Fibroblast of villous mesenchyme (primary cell): ENCODE measurements at regions not wholly inside any gene's neighbourhood (a gene's known extent, or its start where the extent isn't known, plus 50 kb on each side); places are given as distances from the start of the nearest gene placed in this dataset.
"Not testable (repeated sequence)": the region's sequence is repeated elsewhere in the genome, so short reads cannot be mapped to it uniquely, and the experiment has no call there.

Experiments used
- DNase-seq: peaks from one replicate; pipeline ENCODE4 v3.0.0-alpha.2; 2010; ENCODE audit warnings: low read depth
- H3K4me3 ChIP-seq: 2 replicates; pipeline ENCODE4 v1.5.1; 2011; ENCODE audit warnings: low read depth, mild to moderate bottlenecking, low read length
- CTCF ChIP-seq: IDR thresholded peaks from 2 replicates; pipeline ENCODE4 v1.5.1; 2012; ENCODE audit warnings: low read depth, mild to moderate bottlenecking, low read length; ENCODE audit not compliant: insufficient read depth

GRCh38 chr9:15055284-15055683, 145.1 kb upstream of the FREM1 start:
- peak; percentile 43 for TF ChIP-seq CTCF
- DNase-seq, result peak; percentile 25
- not testable (repeated sequence) for H3K4me3 ChIP-seq

GRCh38 chr9:15048772-15049171, 138.5 kb upstream of the FREM1 start:
- H3K4me3 ChIP-seq, result no peak overlapping the region
- DNase-seq, result no peak
- TF ChIP-seq CTCF, result no peak

DNA sequence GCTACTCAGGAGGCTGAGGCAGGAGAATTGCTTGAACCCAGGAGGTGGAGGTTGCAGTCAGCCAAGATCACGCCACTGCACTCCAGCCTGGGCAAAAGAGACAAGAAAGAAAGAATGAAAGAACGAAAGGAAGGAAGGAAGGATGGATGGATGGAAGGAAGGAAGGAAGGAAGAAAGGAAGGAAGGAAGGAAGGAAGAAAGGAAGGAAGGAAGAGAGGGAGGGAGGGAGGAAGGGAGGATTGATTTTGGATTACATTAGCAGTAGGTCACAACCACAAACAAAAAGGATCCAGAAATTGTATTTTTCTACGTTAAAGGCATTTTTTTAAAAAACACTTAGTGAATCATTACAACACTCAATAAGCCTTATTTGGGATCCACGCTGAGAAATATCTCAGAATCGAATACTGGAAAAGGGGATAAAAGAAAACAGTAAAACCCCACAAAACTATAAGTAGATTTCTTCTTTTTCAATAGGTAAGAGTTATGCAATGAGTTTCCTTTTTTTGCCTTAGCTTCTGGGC, 136.9 kb upstream of the FREM1 start:
- no peak for TF ChIP-seq CTCF
- no peak overlapping the region for H3K4me3 ChIP-seq
- DNase-seq, result no peak

DNA sequence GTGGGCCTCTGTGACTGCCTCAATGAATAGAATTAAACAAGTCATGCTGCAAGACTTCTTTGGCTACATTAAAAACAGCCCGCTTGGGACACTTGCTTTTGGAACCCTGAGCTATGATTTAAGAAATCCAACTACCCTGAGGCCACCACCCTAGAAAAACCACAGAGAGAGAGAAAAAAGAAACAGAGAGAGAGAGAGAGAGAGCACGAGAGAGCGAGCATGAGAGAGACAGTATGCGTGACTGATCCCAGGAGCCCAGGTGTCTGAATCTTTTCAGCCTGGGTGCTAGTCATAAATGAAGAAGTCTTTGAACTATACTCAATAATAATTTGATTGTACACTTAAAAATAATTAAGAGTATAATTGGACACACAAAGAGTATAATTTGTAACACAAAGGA, 123.1 kb upstream of the FREM1 start:
- no peak for DNase-seq
- no peak for TF ChIP-seq CTCF
- no peak overlapping the region for H3K4me3 ChIP-seq

DNA sequence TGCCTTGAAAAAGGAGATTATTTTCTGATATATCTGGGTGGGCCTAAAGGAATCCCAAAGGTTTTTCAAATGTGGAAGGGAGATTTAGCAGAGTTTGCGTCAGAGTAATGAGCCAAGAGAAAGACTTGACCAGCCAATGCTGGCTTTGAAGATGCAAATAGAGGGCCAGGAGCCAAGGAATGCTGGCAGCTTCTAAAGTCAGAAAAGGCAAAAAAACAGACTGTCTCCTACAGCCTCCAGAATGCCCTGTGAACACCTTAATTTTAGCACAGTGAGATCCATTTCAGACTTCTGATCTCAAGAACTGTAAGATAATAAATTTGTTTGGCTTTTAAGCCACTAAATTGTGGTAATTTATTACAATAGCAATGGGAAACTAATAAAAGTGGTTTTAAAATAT, 122.6 kb upstream of the FREM1 start:
- no peak for DNase-seq
- no peak overlapping the region for H3K4me3 ChIP-seq
- TF ChIP-seq CTCF, result no peak

DNA sequence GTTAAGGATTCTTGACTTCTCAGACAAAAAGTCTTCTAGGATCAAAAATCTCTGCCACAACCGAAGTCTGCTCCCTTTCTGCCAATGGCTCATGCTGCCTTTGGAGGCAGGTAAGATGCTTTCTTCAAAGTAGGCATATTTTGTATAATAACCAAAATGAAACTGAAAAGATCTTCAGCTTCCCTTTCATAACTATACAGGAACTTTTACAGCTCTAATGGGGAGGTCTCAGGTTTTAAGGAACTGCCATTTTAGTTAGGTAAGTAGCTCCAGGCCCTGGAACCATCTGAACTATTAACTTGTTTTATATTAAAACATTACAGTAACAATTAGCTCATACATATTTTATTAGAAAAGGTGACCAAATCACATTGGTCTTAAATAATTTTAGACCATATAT, 110.9 kb upstream of the FREM1 start:
- H3K4me3 ChIP-seq, result no peak overlapping the region
- no peak for DNase-seq
- TF ChIP-seq CTCF, result no peak

GRCh38 chr9:15018096-15018637, 107.9 kb upstream of the FREM1 start:
- no peak for DNase-seq
- H3K4me3 ChIP-seq, result no peak overlapping the region
- no peak for TF ChIP-seq CTCF
